ENCODE measurements at regions not wholly inside any gene's neighbourhood (a gene's known extent, or its start where the extent isn't known, plus 50 kb on each side); places are given as distances from the start of the nearest gene placed in this dataset.

DNA sequence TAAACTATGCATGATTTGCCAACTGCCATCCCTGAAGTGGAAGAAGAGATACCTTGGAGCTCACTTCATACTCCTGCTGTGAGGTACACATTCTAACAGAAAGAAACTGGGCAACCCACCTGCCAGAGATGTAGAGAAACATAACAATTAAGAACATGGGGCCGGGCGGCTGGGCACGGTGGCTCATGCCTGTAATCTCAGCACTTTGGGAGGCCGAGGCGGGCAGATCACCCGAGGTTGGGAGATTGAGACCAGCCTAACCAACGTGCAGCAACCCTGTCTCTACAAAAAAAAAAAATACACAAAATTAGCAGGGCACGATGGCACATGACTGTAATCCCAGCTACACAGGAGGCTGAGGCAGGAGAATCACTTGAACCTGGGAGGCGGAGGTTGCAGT is 402.6 kb upstream of the ANKRD30A start:
- no peak for DNase-seq
- H3K36me3 ChIP-seq = no peaks in the 10 kb centered on the region
- intact Hi-C loops (cut with DNase I) = no loop called here
- H3K9me3 ChIP-seq = no peaks in the 10 kb centered on the region
- H3K27ac ChIP-seq = no peak overlapping the region
- TF ChIP-seq, protein P1, sequence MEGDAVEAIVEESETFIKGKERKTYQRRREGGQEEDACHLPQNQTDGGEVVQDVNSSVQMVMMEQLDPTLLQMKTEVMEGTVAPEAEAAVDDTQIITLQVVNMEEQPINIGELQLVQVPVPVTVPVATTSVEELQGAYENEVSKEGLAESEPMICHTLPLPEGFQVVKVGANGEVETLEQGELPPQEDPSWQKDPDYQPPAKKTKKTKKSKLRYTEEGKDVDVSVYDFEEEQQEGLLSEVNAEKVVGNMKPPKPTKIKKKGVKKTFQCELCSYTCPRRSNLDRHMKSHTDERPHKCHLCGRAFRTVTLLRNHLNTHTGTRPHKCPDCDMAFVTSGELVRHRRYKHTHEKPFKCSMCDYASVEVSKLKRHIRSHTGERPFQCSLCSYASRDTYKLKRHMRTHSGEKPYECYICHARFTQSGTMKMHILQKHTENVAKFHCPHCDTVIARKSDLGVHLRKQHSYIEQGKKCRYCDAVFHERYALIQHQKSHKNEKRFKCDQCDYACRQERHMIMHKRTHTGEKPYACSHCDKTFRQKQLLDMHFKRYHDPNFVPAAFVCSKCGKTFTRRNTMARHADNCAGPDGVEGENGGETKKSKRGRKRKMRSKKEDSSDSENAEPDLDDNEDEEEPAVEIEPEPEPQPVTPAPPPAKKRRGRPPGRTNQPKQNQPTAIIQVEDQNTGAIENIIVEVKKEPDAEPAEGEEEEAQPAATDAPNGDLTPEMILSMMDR (IDR thresholded peaks at IDR 0.05) = no peak
- TF ChIP-seq POLR2A (IDR thresholded peaks at IDR 0.05) = no peak
- no peak for TF ChIP-seq EP300 (IDR thresholded peaks at IDR 0.05)
- no peak for TF ChIP-seq POLR2AphosphoS5 (IDR thresholded peaks at IDR 0.05)
- WGBS, 2 donors = 94 to 96% methylated on average over 9 of the region's 9 CpGs
- H3K4me3 ChIP-seq = no peak overlapping the region
- peaks cover 0 to 21% (median 13%) of the 10 kb centered on the region in 4 donors for H3K4me1 ChIP-seq
- no peaks in the 10 kb centered on the region for H3K27me3 ChIP-seq

DNA sequence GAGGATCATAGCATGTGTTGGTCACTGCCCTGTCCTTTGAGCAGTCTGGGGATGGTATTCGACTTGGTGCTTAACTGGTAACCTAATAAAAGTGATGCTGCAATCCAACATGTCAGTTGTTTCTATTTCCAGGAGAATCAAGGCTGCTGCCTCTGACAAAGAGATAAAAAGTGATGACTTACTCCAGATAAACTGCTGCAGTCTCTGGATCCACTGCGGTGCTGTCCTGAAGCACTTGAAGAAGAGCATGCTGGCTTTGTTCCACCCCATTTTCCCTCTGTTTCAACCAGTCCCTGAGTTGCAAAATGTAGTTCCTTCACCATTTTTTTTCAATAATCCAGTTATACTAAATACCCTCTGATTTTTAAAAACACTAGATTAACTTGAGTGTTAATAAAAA is 403.5 kb upstream of the ANKRD30A start:
- 49 to 61% methylated on average over 2 of the region's 2 CpGs for WGBS, 2 donors
- no peak overlapping the region for H3K27ac ChIP-seq
- no peak for TF ChIP-seq POLR2AphosphoS5 (IDR thresholded peaks at IDR 0.05)
- no peak for TF ChIP-seq POLR2A (IDR thresholded peaks at IDR 0.05)
- TF ChIP-seq EP300 (IDR thresholded peaks at IDR 0.05) = no peak
- H3K9me3 ChIP-seq = no peaks in the 10 kb centered on the region
- intact Hi-C loops (cut with DNase I) = no loop called here
- H3K4me1 ChIP-seq = peaks cover 0 to 21% (median 13%) of the 10 kb centered on the region in 4 donors
- H3K4me3 ChIP-seq = no peak overlapping the region
- no peak for DNase-seq
- H3K27me3 ChIP-seq = no peaks in the 10 kb centered on the region
- no peaks in the 10 kb centered on the region for H3K36me3 ChIP-seq

DNA sequence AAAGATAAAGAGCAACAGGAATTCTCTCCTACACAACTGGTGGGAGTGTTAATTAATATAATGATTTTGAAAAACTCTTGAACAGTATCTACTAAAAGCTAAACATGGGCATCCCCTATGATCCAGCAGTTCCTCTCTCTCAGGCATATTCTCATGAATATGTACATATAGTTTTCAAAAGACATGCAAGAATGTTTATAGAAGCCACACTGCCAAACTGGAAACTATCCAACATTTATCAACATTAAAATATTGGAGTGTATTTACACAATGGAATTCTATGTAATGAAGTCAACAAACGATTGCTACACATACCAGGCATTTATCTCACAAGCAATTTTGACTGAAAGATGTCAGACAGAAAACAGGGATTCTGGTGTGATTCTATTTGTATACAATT is 404.5 kb upstream of the ANKRD30A start:
- Histone ChIP-seq H3K4me1 (peaks cover 0 to 21% (median 13%) of the 10 kb centered on the region in 4 donors), H3K27me3 (no peaks in the 10 kb centered on the region), H3K36me3 (no peaks in the 10 kb centered on the region), H3K4me3 (no peak overlapping the region), H3K9me3 (no peaks in the 10 kb centered on the region), H3K27ac (no peak overlapping the region)
- no peak for DNase-seq
- intact Hi-C loops (cut with DNase I) = no loop called here
- WGBS, 2 donors = 10 to 59% methylated on average over 1 of the region's 1 CpG
- TF ChIP-seq, protein P1 (IDR thresholded peaks at IDR 0.05) = no peak
- TF ChIP-seq POLR2AphosphoS5 (IDR thresholded peaks at IDR 0.05) (no peak), POLR2A (IDR thresholded peaks at IDR 0.05) (no peak), EP300 (IDR thresholded peaks at IDR 0.05) (no peak)

DNA sequence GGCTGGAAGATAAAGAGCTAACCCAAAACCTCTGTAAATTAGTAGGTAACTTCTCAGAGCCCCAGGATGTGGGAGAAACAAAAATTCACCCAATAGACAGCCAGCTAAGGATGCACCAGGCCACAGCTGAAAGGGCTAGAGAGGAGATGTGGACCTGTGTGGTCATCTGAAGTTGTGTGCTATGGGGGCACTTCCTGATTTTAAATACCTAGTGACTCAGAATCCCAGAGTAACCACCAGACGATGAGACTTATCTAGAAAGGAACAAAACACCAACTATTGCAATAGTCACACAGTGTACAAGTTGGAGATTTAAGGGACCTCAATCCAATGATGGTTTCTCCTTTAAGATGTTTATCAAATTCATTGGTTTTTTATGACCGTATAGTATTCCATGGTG is 408.3 kb upstream of the ANKRD30A start:
- no peak for TF ChIP-seq POLR2AphosphoS5 (IDR thresholded peaks at IDR 0.05)
- TF ChIP-seq, protein P1 (IDR thresholded peaks at IDR 0.05) = no peak
- no peak for TF ChIP-seq POLR2A (IDR thresholded peaks at IDR 0.05)
- no peak for TF ChIP-seq EP300 (IDR thresholded peaks at IDR 0.05)
- Histone ChIP-seq H3K27me3 (no peaks in the 10 kb centered on the region), H3K4me1 (peaks cover 0 to 8% (median 7%) of the 10 kb centered on the region in 4 donors), H3K36me3 (no peaks in the 10 kb centered on the region), H3K4me3 (no peak overlapping the region), H3K27ac (no peak overlapping the region), H3K9me3 (no peaks in the 10 kb centered on the region)
- intact Hi-C loops (cut with DNase I) = no loop called here
- no peak for DNase-seq
- WGBS, 2 donors = 87 to 94% methylated on average over 2 of the region's 2 CpGs

DNA sequence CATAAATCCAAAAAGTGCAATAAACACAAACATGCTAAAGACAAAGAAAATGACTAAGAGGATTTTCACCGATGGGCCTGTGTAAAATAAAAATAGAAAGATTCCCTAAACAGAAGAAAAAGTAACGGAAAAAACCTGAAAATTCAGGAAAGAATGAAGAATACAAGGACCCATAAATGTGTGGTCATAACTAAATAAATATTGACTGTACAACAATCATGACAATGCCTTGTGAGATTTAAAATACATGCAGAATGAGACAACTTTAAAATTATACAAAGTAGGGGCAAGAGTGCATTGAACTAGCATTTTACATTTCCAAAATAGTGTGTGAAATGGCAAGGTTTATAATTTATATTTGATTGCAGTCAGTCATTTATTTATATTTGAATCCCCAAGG is 409.1 kb upstream of the ANKRD30A start:
- no peak for DNase-seq
- intact Hi-C loops (cut with DNase I) = no loop called here

More for the DNA sequence above, 409.1 kb upstream of the ANKRD30A start:
- no peaks in the 10 kb centered on the region for H3K4me1 ChIP-seq
- 76 to 84% methylated on average over 2 of the region's 2 CpGs for WGBS, 2 donors
- H3K4me3 ChIP-seq = no peak overlapping the region
- no peaks in the 10 kb centered on the region for H3K36me3 ChIP-seq
- H3K27me3 ChIP-seq = no peaks in the 10 kb centered on the region
- H3K9me3 ChIP-seq = no peaks in the 10 kb centered on the region
- no peak for TF ChIP-seq EP300 (IDR thresholded peaks at IDR 0.05)
- no peak for TF ChIP-seq POLR2AphosphoS5 (IDR thresholded peaks at IDR 0.05)
- TF ChIP-seq, protein P1 (IDR thresholded peaks at IDR 0.05) = no peak
- TF ChIP-seq POLR2A (IDR thresholded peaks at IDR 0.05) = no peak
- no peak overlapping the region for H3K27ac ChIP-seq
